H9 (cell line): ENCODE measurements at regions not wholly inside any gene's neighbourhood (a gene's known extent, or its start where the extent isn't known, plus 50 kb on each side); places are given as distances from the start of the nearest gene placed in this dataset.

ENCODE experiments used
- DNase-seq: peaks from one replicate; pipeline ENCODE4 v3.0.0-alpha.2; 2017
- H2AFZ ChIP-seq: one replicate; pipeline ENCODE4 v1.6.1; 2013; ENCODE audit warnings: mild to moderate bottlenecking, low read length, control low read depth, moderate library complexity
- H2AK5ac ChIP-seq: 2 replicates; pipeline ENCODE4 v1.6.1; 2013; ENCODE audit warnings: low read length, control low read depth, mixed read lengths; ENCODE audit not compliant: insufficient read length
- H2BK120ac ChIP-seq: one replicate; pipeline ENCODE4 v1.6.1; 2013; ENCODE audit warnings: low read depth, mild to moderate bottlenecking, low read length, control low read depth, inconsistent platforms; ENCODE audit not compliant: poor library complexity, severe bottlenecking
- H2BK12ac ChIP-seq: 2 replicates; pipeline ENCODE4 v1.6.1; 2013; ENCODE audit warnings: low read length, control low read depth, mixed read lengths, low read depth; ENCODE audit not compliant: insufficient read length
- H2BK15ac ChIP-seq: 2 replicates; pipeline ENCODE4 v1.6.1; 2013; ENCODE audit warnings: low read depth, low read length, control low read depth
- H2BK20ac ChIP-seq: one replicate; pipeline ENCODE4 v1.6.1; 2013; ENCODE audit warnings: low read depth, mild to moderate bottlenecking, low read length, control low read depth, inconsistent platforms; ENCODE audit not compliant: poor library complexity, severe bottlenecking
- H2BK5ac ChIP-seq: 2 replicates; pipeline ENCODE4 v1.6.1; 2013; ENCODE audit warnings: low read length, control low read depth, mixed read lengths; ENCODE audit not compliant: insufficient read length
- H3K14ac ChIP-seq: 2 replicates; pipeline ENCODE4 v1.6.1; 2013; ENCODE audit warnings: low read length, control low read depth; ENCODE audit not compliant: insufficient read depth
- H3K18ac ChIP-seq: 2 replicates; pipeline ENCODE4 v1.6.1; 2013; ENCODE audit warnings: low read depth, mild to moderate bottlenecking, mixed read lengths, low read length, control low read depth; ENCODE audit not compliant: insufficient read length
- H3K23ac ChIP-seq: 2 replicates; pipeline ENCODE4 v1.6.1; 2013; ENCODE audit warnings: low read length, control low read depth, mixed read lengths, low read depth; ENCODE audit not compliant: insufficient read length
- H3K23me2 ChIP-seq: 2 replicates; pipeline ENCODE4 v1.6.1; 2013; ENCODE audit warnings: low read depth, mild to moderate bottlenecking, mixed read lengths, low read length, control low read depth; ENCODE audit not compliant: insufficient read length, poor library complexity, severe bottlenecking
- H3K27ac ChIP-seq: 2 replicates; pipeline ENCODE4 v1.5.1; 2013; ENCODE audit warnings: low read length, control low read depth, mixed read lengths, low read depth; ENCODE audit not compliant: insufficient read length
- H3K27me3 ChIP-seq: 2 replicates; pipeline ENCODE4 v1.6.1; 2013; ENCODE audit warnings: low read length, control low read depth, inconsistent platforms; ENCODE audit not compliant: insufficient read depth
- H3K4ac ChIP-seq: 2 replicates; pipeline ENCODE4 v1.6.1; 2013; ENCODE audit warnings: low read depth, mild to moderate bottlenecking, control low read depth, inconsistent platforms, low read length, moderate library complexity
- H3K4me1 ChIP-seq: 2 replicates; pipeline ENCODE4 v1.6.1; 2013; ENCODE audit warnings: low read length, control low read depth, inconsistent platforms; ENCODE audit not compliant: insufficient read depth
- H3K4me2 ChIP-seq: 2 replicates; pipeline ENCODE4 v1.6.1; 2013; ENCODE audit warnings: low read length, control low read depth, mixed read lengths; ENCODE audit not compliant: insufficient read length, insufficient read depth
- H3K56ac ChIP-seq: 2 replicates; pipeline ENCODE4 v1.6.1; 2013; ENCODE audit warnings: low read depth, mild to moderate bottlenecking, mixed read lengths, low read length, control low read depth; ENCODE audit not compliant: insufficient read length
- H3K79me1 ChIP-seq: 2 replicates; pipeline ENCODE4 v1.6.1; 2013; ENCODE audit warnings: low read depth, mild to moderate bottlenecking, moderate library complexity, low read length, control low read depth, inconsistent platforms; ENCODE audit not compliant: insufficient read depth, poor library complexity, severe bottlenecking
- H3K79me2 ChIP-seq: 2 replicates; pipeline ENCODE4 v1.6.1; 2013; ENCODE audit warnings: low read length, control low read depth, inconsistent platforms; ENCODE audit not compliant: insufficient read depth
- H3K9ac ChIP-seq: 2 replicates; pipeline ENCODE4 v1.6.1; 2013; ENCODE audit warnings: low read length, control low read depth, mixed read lengths; ENCODE audit not compliant: insufficient read length; ENCODE audit errors: extremely low read depth
- H3K9me3 ChIP-seq: one replicate; pipeline ENCODE4 v1.6.1; 2013; ENCODE audit warnings: low read depth, low read length, inconsistent platforms; ENCODE audit not compliant: control insufficient read depth
- H3T11ph ChIP-seq: one replicate; pipeline ENCODE4 v1.6.1; 2013; ENCODE audit warnings: mild to moderate bottlenecking, low read length, control low read depth, inconsistent platforms
- H4K20me1 ChIP-seq: one replicate; pipeline ENCODE4 v1.6.1; 2013; ENCODE audit not compliant: control insufficient read depth, insufficient read length, insufficient read depth
- H4K5ac ChIP-seq: 2 replicates; pipeline ENCODE4 v1.6.1; 2013; ENCODE audit warnings: low read depth, mild to moderate bottlenecking, mixed read lengths, low read length, control low read depth; ENCODE audit not compliant: insufficient read length
- H4K8ac ChIP-seq: replicated peaks from 2 replicates; pipeline ENCODE4 v1.6.1; 2013; ENCODE audit warnings: low read length, control low read depth, mixed read lengths, low read depth; ENCODE audit not compliant: insufficient read length
- H4K91ac ChIP-seq: 2 replicates; pipeline ENCODE4 v1.6.1; 2013; ENCODE audit warnings: low read depth, mild to moderate bottlenecking, moderate library complexity, mixed read lengths, low read length, control low read depth; ENCODE audit not compliant: insufficient read length
- H3K27ac Mint-ChIP-seq, 3 experiments: 2 replicates in 2 of 3; 3 replicates in 1 of 3; pipeline ENCODE4 v1.8.0; 2020 to 2021; ENCODE audit warnings: mixed read lengths in 3 of 3, mild to moderate bottlenecking in 1 of 3, moderate library complexity in 1 of 3
- H3K27me3 Mint-ChIP-seq: 2 replicates; pipeline ENCODE4 v1.8.0; 2021; ENCODE audit warnings: low read depth, mild to moderate bottlenecking, moderate library complexity, mixed read lengths
- H3K36me3 Mint-ChIP-seq, 3 experiments: 2 replicates in 2 of 3; 3 replicates in 1 of 3; pipeline ENCODE4 v1.8.0; 2020 to 2021; ENCODE audit warnings: low read depth in 3 of 3, mixed read lengths in 3 of 3; ENCODE audit not compliant: insufficient read depth in 1 of 3
- H3K4me1 Mint-ChIP-seq, 2 experiments: 2 replicates each; pipeline ENCODE4 v1.8.0; 2020; ENCODE audit warnings: mixed read lengths in 2 of 2
- H3K4me3 Mint-ChIP-seq, 2 experiments: 2 replicates in 1 of 2; 3 replicates in 1 of 2; pipeline ENCODE4 v1.8.0; 2020 to 2021; ENCODE audit warnings: mild to moderate bottlenecking in 2 of 2, mixed read lengths in 2 of 2, moderate library complexity in 1 of 2
- H3K9me3 Mint-ChIP-seq, 2 experiments: 2 replicates in 1 of 2; 3 replicates in 1 of 2; pipeline ENCODE4 v1.8.0; 2020; ENCODE audit warnings: mild to moderate bottlenecking in 2 of 2, mixed read lengths in 2 of 2, moderate library complexity in 1 of 2
- CTCF ChIP-seq: fragments of 200-600 bp; sonication (generic); conservative IDR thresholded peaks from 3 replicates; pipeline ENCODE4 v1.8.0; 2021; ENCODE audit warnings: antibody characterized with exemption, mild to moderate bottlenecking
- WGBS: extraction: QIAGEN DNeasy Blood & Tissue Kit; methylation state at CpG from one replicate; pipeline ENCODE4 v1.1.7; 2013; ENCODE audit warnings: missing lambda C conversion rate, low lambda C conversion rate, mixed read lengths; ENCODE audit not compliant: insufficient read length; ENCODE audit errors: extremely low coverage; 5-methylcytosine and 5-hydroxymethylcytosine counted together

- no peak overlapping the region for H3K56ac ChIP-seq
- no peak overlapping the region for H3K14ac ChIP-seq
- H2BK12ac ChIP-seq: no peak overlapping the region
- H3K79me1 ChIP-seq: no peaks in the 10 kb centered on the region
- H2BK5ac ChIP-seq: no peak overlapping the region
- H3K27me3 ChIP-seq: no peaks in the 10 kb centered on the region
- H4K5ac ChIP-seq: no peak overlapping the region
- no peak overlapping the region for H3T11ph ChIP-seq
- no peak overlapping the region for H3K27ac ChIP-seq
- no peak overlapping the region for H3K27ac Mint-ChIP-seq
- H3K23me2 ChIP-seq: no peaks in the 10 kb centered on the region
- peaks cover 22 to 28% of the 10 kb centered on the region in 2 experiments for H3K4me1 Mint-ChIP-seq
- no peak overlapping the region for H3K4me3 Mint-ChIP-seq
- no peak overlapping the region for H2BK20ac ChIP-seq
- no peak overlapping the region for H4K91ac ChIP-seq
- H3K27me3 Mint-ChIP-seq: no peaks in the 10 kb centered on the region
- no peak overlapping the region for H3K23ac ChIP-seq
- no peak overlapping the region for H2AFZ ChIP-seq
- H3K9me3 ChIP-seq: no peaks in the 10 kb centered on the region
- H3K9me3 Mint-ChIP-seq: peaks cover 1 to 4% of the 10 kb centered on the region in 2 experiments; a peak in 2 of 5 replicates
- no peak overlapping the region for H4K8ac ChIP-seq
- DNase-seq: no peak
- no peaks in the 10 kb centered on the region for H4K20me1 ChIP-seq
- no peak for TF ChIP-seq CTCF
- no peak overlapping the region for H3K9ac ChIP-seq
- no peak overlapping the region for H2BK15ac ChIP-seq
- no peaks in the 10 kb centered on the region for H3K79me2 ChIP-seq
- no peaks in the 10 kb centered on the region; a peak in 1 of 7 replicates for H3K36me3 Mint-ChIP-seq
- H2BK120ac ChIP-seq: no peak overlapping the region
- no peak overlapping the region for H3K4ac ChIP-seq
- no peaks in the 10 kb centered on the region for H3K4me1 ChIP-seq
- WGBS: no CpG with 5 or more reads among the region's 3 CpGs
- H3K4me2 ChIP-seq: no peak overlapping the region
- H2AK5ac ChIP-seq: no peak overlapping the region
- no peak overlapping the region for H3K18ac ChIP-seq
Measured at GRCh38 chr6:18328540-18328939, 58.6 kb upstream of the RNF144B start.
